HEK293T (cell line): ENCODE measurements at regions not wholly inside any gene's neighbourhood (a gene's known extent, or its start where the extent isn't known, plus 50 kb on each side); places are given as distances from the start of the nearest gene placed in this dataset.

Experiments
- ARNT ChIP-seq: fragments of 450-650 bp; IDR thresholded peaks from 2 replicates; pipeline ENCODE4 v1.6.1; 2017; ENCODE audit warnings: mild to moderate bottlenecking
- BHLHE40 ChIP-seq: fragments of 450-650 bp; IDR thresholded peaks from 2 replicates; pipeline ENCODE4 v1.6.1; 2016; ENCODE audit warnings: mild to moderate bottlenecking, moderate library complexity, borderline replicate concordance
- ELF4 ChIP-seq: fragments of 450-650 bp; IDR thresholded peaks from 2 replicates; pipeline ENCODE4 v1.6.1; 2017; ENCODE audit warnings: antibody characterized with exemption
- FOXM1 ChIP-seq: fragments of 450-650 bp; IDR thresholded peaks from 2 replicates; pipeline ENCODE4 v1.6.1; 2017; ENCODE audit warnings: mild to moderate bottlenecking, borderline replicate concordance
- NFRKB ChIP-seq: fragments of 450-650 bp; IDR thresholded peaks from 2 replicates; pipeline ENCODE4 v1.6.1; 2016; ENCODE audit warnings: mild to moderate bottlenecking, moderate library complexity
- SP1 ChIP-seq: fragments of 450-650 bp; IDR thresholded peaks from 2 replicates; pipeline ENCODE4 v1.6.1; 2017
- SUZ12 ChIP-seq: fragments of 450-650 bp; IDR thresholded peaks from 2 replicates; pipeline ENCODE4 v1.6.1; 2016; ENCODE audit warnings: mild to moderate bottlenecking

DNA sequence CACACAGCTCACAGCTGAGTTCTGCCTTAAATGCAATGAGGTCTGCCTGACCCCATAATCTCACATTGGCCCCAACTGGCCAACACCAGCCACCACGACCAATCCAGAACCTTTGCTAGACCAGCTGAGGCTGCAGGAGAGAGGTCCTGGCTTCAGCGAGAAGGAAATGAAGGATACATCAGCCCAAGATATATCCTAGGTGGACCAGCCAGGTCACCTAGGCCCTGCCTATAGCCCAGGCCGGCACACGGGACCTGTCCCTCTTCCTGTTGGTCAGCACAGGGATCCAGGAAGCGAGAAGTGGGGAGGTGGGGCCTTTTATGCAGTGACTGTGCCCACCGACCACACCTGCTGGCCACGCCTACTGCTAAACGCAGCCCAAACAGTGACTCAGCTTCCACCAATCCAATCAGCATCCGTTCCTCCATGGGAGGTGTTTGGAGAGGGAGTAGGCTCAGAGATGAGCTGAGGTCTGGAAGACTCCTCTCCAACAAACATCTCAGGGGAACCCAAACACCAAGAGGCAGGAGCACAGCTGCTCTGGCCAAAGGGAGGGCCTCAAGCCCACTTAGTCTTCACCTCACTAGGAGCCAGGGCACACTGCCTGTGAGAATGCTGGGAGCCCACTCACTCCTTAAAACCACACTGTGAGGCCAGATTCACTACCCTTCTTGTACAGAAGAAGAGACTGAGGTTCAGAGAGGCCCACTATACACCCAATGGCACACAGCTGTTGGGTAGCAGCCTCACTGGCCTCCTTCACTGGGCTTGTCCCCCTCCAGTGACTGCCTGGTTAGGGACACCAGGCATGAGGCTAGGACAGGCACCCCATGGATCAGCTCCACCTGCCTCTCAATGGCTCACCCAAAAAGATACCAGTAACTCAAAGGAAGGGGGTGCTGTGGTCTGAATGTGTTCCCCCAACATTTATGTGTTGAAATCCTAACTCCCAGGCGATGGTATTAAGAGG, 51.3 kb upstream of the PPP2R5C start:
- no peak for TF ChIP-seq FOXM1
- TF ChIP-seq BHLHE40 = no peak
- TF ChIP-seq NFRKB = no peak
- TF ChIP-seq SUZ12 = no peak
- TF ChIP-seq ARNT = no peak
- TF ChIP-seq ELF4 = no peak
- TF ChIP-seq SP1 = no peak
